ENCODE measurements at regions not wholly inside any gene's neighbourhood (a gene's known extent, or its start where the extent isn't known, plus 50 kb on each side); places are given as distances from the start of the nearest gene placed in this dataset.

DNA sequence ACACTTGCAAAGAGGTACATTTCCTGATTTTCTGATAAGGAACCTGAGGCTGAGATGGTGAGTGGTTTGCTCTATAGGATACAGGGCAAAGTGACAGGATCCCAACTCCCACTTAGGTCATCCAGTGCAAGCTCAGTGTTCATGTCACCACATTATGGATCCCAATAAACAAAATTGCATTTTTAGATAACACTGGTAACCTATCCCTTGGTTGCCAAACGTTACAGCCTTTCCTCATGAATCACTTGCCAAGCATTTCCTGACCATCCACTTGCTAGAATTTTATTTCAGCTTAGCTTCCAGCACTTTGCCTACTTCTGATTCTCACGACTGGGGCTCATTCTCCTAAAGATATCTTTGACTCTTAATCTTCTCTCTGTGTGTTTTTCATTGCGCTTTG, 131.4 kb upstream of the ODAD2 start:
- Histone ChIP-seq H3K27ac (no peak overlapping the region), H3K4me3 (no peak overlapping the region), H3K27me3 (no peaks in the 10 kb centered on the region), H3K9me3 (peaks cover 0 to 8% (median 0%) of the 10 kb centered on the region in 12 donors), H3K4me1 (peaks cover 0 to 3% (median 0%) of the 10 kb centered on the region in 12 donors), H3K36me3 (no peaks in the 10 kb centered on the region)
- intact Hi-C loops (cut with DNase I): no loop called here
- ATAC-seq (no peak), DNase-seq (no peak)
- 49 to 64% (median 54%) methylated on average over 3 of the region's 3 CpGs for WGBS, 4 donors
- TF ChIP-seq POLR2A (IDR thresholded peaks at IDR 0.05) (no peak), CTCF (IDR thresholded peaks at IDR 0.05) (no peak)

DNA sequence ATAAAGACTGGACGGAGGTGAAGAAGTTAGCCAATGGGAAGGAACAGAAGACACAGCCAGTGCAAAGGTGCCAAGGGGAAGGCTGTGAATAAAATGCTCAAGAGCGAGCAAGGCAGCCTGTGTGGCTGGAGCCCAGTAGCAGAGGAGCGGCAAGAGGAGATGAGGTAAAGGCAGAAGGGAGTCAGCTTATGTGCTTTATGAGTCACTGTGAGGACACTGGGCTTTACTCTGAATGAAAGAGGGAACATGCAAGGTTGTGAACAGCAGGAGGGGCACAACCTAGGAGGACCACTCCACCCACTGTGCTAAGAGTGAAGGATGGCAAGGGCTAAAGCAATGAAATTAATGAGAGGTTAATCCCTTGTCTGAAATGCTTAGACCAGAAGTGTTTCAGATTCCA, 129.0 kb upstream of the ODAD2 start:
- H3K4me3 ChIP-seq: no peak overlapping the region
- 92 to 96% (median 93%) methylated on average over 3 of the region's 3 CpGs for WGBS, 4 donors
- H3K36me3 ChIP-seq: peaks cover 0 to 10% (median 0%) of the 10 kb centered on the region in 9 donors
- H3K27me3 ChIP-seq: no peaks in the 10 kb centered on the region
- no peak overlapping the region for H3K27ac ChIP-seq
- no peaks in the 10 kb centered on the region for H3K9me3 ChIP-seq
- DNase-seq: no peak
- no peaks in the 10 kb centered on the region for H3K4me1 ChIP-seq
- no peak for ATAC-seq
- no peak for TF ChIP-seq POLR2A (IDR thresholded peaks at IDR 0.05)
- TF ChIP-seq CTCF (IDR thresholded peaks at IDR 0.05): no peak
- intact Hi-C loops (cut with DNase I): no loop called here

- TF ChIP-seq CTCF (IDR thresholded peaks at IDR 0.05): no peak
- TF ChIP-seq POLR2A (IDR thresholded peaks at IDR 0.05): no peak
- Histone ChIP-seq H3K4me1 (no peaks in the 10 kb centered on the region), H3K27me3 (no peaks in the 10 kb centered on the region), H3K27ac (no peak overlapping the region), H3K9me3 (no peaks in the 10 kb centered on the region), H3K36me3 (peaks cover 0 to 13% (median 0%) of the 10 kb centered on the region in 9 donors), H3K4me3 (no peak overlapping the region)
- ATAC-seq (no peak), DNase-seq (no peak)
- intact Hi-C loops (cut with DNase I): no loop called here
Observed at GRCh38 chr10:28125701-28126100, 126.8 kb upstream of the ODAD2 start.

DNA sequence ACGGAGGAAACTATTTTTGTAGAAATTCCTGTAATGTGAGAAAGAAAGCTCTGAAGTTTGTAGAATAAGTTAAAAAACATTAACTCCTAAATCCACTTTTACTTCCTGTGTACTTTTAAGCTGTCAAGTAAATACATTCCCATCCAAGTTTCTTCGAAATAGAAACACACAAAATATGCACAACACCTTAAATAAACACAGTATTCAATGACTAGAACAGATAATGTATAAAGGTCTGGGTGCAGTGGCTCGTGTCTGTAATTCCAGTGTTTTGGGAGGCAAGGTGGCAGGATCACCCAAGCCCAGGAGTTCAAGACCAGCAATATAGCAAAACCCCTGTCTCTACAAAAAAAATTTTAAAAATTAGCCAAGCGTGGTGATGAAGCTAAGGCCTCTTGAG, 121.9 kb upstream of the ODAD2 start:
- Histone ChIP-seq H3K27ac (no peak overlapping the region), H3K4me1 (peaks cover 0 to 9% (median 0%) of the 10 kb centered on the region in 12 donors), H3K27me3 (no peaks in the 10 kb centered on the region), H3K9me3 (no peaks in the 10 kb centered on the region), H3K4me3 (no peak overlapping the region), H3K36me3 (peaks cover 0 to 16% (median 0%) of the 10 kb centered on the region in 9 donors)
- ATAC-seq: no peak
- intact Hi-C loops (cut with DNase I): no loop called here
- 62 to 84% (median 73%) methylated on average over 4 of the region's 4 CpGs for WGBS, 4 donors
- no peak for DNase-seq
- TF ChIP-seq POLR2A (IDR thresholded peaks at IDR 0.05) (no peak), CTCF (IDR thresholded peaks at IDR 0.05) (no peak)

Measured in heart left ventricle (tissue), 16 donors.